Epithelial cell of esophagus (primary cell): ENCODE measurements at regions not wholly inside any gene's neighbourhood (a gene's known extent, or its start where the extent isn't known, plus 50 kb on each side); places are given as distances from the start of the nearest gene placed in this dataset.

Source experiments
- DNase-seq: peaks from one replicate; pipeline ENCODE4 v3.0.0; 2010; ENCODE audit warnings: low read depth
- H3K4me3 ChIP-seq: 2 replicates; pipeline ENCODE4 v1.5.1; 2011; ENCODE audit warnings: mild to moderate bottlenecking, low read length, control low read depth
- TF ChIP-seq, protein P1 (sequence below): IDR thresholded peaks from 2 replicates; pipeline ENCODE4 v1.5.1; 2011; ENCODE audit warnings: low read depth, mild to moderate bottlenecking, low read length, control low read depth, inconsistent platforms; ENCODE audit not compliant: insufficient read depth; ENCODE audit errors: missing control alignments

DNA sequence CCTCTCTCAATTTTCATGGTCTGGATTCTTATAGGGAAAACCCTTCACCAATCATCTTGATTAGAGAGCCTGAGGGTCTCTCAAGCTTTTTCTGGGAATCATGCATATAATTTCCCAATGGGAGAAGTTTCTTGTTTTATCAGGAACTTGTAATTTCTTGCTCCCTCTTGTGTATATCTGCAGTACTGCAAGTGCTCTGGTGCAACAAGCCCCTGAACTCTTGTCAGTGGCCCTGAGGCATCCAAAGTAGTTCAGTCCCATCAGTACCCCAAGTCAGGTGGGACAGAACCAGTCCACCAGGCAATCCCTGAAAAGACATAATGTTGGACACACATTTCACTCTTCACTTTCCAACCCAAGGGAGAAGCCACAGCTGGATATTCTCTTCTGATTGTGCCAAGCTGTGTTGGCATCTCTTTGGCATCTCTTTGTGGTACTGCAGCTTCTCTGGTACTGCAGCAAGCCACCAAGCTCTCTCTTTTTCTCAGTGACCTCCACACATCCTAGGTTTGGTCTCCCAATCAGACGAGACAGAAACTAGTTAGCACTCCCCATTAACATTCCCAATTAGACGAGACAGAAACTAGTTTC is 214.5 kb downstream of the ZIC4 start:
- TF ChIP-seq, protein P1, sequence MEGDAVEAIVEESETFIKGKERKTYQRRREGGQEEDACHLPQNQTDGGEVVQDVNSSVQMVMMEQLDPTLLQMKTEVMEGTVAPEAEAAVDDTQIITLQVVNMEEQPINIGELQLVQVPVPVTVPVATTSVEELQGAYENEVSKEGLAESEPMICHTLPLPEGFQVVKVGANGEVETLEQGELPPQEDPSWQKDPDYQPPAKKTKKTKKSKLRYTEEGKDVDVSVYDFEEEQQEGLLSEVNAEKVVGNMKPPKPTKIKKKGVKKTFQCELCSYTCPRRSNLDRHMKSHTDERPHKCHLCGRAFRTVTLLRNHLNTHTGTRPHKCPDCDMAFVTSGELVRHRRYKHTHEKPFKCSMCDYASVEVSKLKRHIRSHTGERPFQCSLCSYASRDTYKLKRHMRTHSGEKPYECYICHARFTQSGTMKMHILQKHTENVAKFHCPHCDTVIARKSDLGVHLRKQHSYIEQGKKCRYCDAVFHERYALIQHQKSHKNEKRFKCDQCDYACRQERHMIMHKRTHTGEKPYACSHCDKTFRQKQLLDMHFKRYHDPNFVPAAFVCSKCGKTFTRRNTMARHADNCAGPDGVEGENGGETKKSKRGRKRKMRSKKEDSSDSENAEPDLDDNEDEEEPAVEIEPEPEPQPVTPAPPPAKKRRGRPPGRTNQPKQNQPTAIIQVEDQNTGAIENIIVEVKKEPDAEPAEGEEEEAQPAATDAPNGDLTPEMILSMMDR = peak; percentile 76
- no peak overlapping the region for H3K4me3 ChIP-seq
- DNase-seq = peak; percentile 77

DNA sequence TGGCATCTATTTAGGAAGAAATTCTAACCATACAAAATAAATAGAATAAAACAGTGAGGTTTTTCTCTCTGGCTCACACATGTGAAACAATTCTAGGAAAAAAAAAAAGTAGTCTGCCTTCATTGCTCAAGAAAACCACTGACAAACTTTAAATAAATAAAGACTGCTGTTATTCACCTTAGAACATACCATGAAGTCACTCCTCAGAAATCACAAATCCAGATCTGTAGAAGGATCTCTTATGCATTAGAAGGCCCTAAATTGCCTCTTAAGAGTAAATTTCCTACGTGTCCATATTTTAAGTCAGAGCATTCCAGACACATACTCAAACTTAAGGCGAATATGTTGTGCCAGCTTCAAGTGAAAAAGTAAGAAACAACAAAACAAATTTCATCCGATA is 217.3 kb downstream of the ZIC4 start:
- H3K4me3 ChIP-seq = no peak overlapping the region
- DNase-seq = no peak
- TF ChIP-seq, protein P1 = no peak

DNA sequence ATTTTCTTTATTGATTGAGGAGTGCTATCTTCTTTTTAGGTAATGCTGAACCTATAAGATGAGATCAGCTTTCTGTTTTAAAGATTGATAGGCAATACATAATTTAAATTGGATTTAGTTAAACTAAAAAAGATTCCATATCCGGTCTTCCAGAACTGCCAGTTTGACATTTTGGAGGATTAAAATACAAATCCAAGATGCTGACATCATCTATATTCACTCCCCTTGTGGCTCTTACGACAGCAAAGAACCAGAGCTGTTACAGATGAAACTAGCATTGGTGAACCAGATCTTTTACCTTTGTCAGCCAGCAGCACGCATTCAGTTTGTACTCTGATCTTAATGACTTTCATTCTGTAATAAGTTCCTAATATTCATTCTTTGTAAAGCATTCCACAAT is 218.7 kb downstream of the ZIC4 start:
- TF ChIP-seq, protein P1 = no peak
- DNase-seq = no peak
- H3K4me3 ChIP-seq = no peak overlapping the region

DNA sequence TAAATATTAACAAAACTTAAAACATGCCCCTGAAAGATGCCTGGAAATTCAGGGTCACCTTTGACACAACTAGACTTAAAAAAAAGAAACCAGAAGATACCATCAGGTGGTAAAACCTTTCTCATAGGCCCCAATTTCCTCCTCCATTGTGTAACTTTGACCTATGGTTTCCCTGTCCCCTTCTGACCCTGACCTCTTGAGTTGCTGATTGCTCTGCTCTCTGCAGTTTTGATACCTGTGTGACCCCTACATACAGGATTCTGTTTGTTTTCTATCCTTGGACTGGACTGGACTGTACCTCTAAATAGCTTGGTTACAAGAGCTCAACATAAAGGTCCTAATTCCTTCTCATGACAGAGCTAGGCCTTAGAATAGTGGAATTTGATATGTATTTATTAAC is 220.6 kb downstream of the ZIC4 start:
- TF ChIP-seq, protein P1 = no peak
- no peak for DNase-seq
- no peak overlapping the region for H3K4me3 ChIP-seq

DNA sequence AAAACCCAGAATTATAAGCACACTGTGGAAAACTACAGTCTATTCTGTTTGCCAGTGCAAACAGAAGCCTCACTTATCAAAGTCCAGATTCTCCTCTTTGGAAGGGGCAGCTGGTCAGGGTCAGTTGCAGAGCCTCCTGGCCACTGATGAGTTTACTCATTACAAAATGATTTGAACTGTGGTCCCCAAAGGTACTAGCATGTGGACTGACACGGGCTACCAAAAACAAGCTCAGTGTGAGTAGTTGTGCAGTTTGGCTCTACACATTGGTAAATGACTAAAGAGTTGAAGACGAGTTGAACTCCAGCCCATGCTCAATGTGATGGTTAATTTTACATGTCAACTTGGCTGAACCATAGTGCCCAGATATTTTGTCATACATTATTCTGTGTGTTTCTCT is 221.5 kb downstream of the ZIC4 start:
- no peak for DNase-seq
- TF ChIP-seq, protein P1 = no peak
- no peak overlapping the region for H3K4me3 ChIP-seq

DNA sequence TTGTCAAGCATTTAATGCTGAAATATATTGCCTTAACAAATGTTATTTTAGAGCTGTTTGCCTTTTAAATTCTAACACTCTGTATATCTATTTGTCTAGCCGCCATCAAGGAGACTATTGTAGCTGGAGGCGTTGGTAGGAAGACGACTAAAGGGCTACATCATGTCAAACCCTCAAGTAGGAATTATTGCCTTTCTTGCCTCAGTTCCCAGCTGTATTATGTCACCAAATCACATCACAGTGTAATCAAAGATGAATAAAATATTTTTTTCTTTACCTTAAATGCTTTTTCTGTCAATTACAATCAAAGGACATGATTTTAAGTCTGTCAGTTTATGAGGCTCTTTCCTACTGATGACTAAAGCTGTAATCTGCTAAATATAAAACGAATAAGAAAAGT is 233.1 kb downstream of the ZIC4 start:
- no peak for DNase-seq
- H3K4me3 ChIP-seq = no peak overlapping the region
- TF ChIP-seq, protein P1 = no peak

DNA sequence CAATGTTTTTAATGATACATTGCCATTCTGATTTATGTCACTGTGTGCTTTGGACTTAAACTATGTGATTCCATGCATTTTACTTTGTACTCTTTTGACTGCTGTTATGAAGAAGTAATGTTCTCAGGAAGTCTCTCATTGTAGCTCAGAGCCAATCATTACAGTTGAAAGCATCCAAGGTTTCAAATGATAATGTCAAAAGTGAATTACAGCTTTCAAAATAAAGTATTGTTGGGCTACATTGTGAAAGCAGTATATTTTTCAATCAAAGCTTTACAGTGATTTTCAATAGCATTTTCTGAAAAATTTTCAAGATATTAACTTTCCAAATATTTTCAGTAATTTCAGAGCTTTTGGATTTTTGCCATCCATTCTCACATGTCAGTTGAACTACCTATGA is 243.6 kb downstream of the ZIC4 start:
- H3K4me3 ChIP-seq = no peak overlapping the region
- DNase-seq = no peak
- TF ChIP-seq, protein P1 = no peak
